ENCODE measurements at regions not wholly inside any gene's neighbourhood (a gene's known extent, or its start where the extent isn't known, plus 50 kb on each side); places are given as distances from the start of the nearest gene placed in this dataset.
"Not testable (repeated sequence)": the region's sequence is repeated elsewhere in the genome, so short reads cannot be mapped to it uniquely, and the experiment has no call there.

GRCh38 chr3:8147711-8148110, 353.9 kb upstream of the LMCD1 start:
- no peak for DNase-seq

GRCh38 chr3:8152821-8153418, 348.7 kb upstream of the LMCD1 start:
- no peak for DNase-seq

GRCh38 chr3:8153800-8154199, 347.8 kb upstream of the LMCD1 start:
- no peak for DNase-seq

DNA sequence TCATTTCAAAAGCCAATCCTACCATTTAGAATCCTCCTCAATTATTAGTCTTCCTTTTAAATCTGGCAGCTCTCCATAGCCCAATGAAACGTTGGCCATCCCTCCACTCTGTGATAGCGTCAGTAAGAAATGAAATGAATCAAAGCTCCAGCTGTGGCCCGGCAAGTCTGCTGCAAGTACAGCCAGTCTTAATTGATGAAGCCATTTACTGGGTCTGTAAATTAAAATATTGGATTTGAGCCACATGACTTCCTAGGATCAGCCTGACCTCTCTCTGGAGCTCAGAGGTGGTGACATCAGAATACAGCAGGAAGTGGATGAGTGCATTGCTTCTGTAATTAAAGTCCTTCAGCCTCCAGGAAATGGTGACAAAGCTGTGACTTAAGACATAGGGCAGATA, 347.0 kb upstream of the LMCD1 start:
- no peak for DNase-seq

- DNase-seq: no peak
These were observed 345.5 kb upstream of the LMCD1 start for GRCh38 chr3:8156138-8156537.

DNA sequence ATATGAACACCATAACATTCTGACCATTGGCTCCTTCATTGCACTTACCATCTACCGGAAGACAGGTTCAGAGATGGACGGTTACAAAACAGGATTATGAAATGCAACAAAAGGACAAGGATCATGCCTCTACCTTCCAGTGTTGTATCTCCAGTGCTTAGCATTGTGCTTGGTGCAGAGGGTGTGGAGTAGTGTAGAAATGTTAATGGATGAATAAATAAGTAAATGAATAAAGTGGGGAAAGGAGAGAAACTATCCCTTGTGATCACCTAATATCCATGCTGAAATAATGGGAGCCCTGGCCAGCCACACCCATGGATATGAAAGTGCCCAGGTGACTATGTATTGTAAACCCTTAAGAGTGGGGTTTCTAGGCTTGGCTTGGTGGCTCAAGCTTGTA, 344.8 kb upstream of the LMCD1 start:
- DNase-seq: no peak

DNA sequence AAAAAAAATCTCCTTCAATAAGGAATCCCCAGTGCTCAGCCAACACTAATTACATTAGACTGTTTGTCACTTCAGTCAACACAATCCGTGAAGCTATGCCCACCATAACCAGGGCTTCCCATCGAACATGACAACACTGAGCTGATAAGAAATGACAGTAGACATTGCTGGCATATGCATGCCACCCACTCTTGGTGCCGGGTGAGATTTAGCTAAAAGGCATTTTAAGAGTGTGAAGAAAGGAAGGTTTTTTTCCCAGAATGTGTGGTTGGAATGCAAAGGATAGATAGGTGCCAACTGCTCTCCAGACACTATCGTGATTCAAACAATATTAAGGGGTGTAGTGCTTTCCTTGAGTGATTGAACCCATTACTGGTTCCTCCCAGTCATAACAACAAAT, 344.0 kb upstream of the LMCD1 start:
- DNase-seq: no peak

DNA sequence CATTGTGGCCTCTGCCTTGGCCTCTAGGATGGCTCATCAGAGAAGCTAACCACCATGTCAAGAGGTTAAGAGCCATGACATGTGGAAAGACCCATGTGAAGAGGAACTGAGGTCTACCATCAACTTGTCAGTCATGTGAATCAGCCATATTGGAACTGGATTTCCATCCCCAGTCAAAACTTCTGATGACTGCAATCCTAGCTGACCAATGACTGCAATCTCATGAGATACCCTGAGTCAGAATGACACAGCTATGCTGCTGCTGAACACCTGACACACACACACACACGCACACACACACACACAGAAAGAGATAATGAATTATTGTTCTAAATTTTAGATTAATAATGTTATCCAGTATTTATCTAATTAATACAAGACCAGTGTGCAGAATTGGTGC, 337.5 kb upstream of the LMCD1 start:
- no peak for DNase-seq

GRCh38 chr3:8166014-8166413, 335.6 kb upstream of the LMCD1 start:
- no peak for DNase-seq

DNA sequence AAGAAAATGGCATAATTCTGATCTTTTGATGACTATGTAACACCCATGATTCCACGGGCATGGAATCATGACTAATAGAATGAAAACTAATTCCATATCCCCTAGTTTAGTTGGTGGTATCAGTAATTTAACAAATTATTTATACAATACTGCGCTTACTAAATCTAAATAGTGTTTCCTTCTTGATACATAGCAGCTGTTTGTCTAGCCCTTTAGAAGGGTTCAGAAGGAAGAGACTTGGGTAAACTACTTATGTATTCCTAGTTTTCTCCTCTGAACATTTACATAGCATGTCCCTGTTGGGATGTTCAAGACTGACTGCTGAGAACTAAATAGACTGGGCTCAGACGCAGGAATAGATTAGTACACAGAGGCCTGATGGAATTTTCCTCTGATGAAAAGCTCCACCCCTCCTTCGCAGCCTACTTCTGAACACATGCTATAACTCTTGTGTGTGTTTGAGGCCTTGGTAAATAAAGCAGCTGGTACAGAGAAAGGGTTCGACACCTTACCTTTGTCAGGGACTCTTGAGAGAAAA, 330.6 kb upstream of the LMCD1 start:
- DNase-seq: no peak

DNA sequence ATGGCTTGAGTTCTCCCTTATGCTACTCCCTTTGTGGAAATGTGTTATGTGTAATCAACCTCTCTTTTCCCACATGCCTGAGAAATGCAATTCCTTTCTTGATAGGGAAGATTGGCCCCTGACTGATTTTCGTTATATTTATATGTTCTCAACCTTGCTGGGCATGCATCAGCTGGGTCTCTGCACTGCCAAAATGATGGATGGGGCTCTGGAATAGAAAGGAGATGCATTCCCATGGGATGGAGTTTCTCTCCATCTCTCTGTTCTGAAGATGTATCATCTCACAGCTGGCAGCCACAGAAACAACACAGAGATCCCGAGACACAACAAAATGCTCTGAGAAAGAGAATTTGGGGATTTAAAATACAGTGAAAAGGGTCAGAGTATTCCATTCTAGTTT, 327.7 kb upstream of the LMCD1 start:
- DNase-seq: no peak

DNA sequence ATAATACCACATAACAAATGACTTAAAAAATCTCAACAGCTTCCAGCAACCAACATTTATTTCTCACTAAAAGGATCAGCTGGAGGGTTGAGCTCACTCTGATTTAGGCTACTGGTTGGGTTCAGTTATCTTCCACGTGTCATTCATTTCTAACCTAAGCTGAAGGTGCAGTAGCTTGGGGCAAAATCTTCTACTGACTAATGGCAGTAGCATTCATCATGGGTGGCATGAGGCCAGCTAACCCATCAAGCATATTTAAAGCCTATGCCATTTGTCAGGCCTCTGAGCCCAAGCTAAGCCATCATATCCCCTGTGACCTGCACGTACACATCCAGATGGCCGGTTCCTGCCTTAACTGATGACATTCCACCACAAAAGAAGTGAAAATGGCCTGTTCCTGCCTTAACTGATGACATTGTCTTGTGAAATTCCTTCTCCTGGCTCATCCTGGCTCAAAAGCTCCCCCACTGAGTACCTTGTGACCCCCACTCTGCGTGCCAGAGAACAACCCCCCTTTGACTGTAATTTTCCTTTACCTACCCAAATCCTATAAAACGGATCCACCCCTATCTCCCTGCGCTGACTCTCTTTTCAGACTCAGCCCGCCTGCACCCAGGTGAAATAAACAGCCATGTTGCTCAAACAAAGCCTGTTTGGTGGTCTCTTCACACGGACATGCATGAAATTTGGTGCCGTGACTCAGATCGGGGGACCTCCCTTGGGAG, 324.7 kb upstream of the LMCD1 start:
- not testable (repeated sequence) for DNase-seq

DNA sequence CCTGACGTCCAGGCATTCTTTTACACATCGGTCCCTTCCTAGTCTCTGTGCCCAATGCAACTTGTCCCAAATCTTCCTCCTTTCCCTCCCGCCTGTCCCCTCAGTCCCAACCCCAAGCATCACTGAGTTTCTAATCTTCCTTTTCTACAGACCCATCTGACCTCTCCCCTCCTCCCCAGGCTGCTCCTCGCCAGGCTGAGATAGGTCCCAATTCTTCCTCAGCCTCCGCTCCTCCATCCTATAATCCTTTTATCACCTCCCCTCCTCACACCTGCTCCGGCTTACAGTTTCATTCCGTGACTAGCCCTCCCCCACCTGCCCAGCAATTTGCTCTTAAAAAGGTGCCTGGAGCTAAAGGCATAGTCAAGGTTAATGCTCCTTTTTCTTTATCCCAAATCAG, 323.1 kb upstream of the LMCD1 start:
- DNase-seq: not testable (repeated sequence)

DNA sequence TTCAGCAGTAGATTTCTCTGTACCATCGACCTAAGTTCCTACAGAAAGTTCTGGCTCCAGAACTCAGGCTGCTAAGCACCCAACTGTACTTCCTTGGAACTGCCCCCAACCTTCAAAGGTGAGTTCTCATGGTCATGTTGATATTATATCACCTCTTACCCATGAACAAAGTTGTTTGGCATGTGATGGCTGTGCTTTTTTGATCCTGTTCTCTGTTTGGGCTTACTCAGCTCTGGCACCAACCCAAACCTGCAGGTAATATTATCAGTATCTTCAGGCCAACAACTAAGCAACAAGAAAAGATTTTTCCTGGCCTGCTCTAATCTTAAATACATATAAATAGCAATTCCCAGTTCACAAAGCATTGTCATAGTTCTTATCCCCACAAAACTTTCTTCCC, 318.7 kb upstream of the LMCD1 start:
- no peak for DNase-seq

DNA sequence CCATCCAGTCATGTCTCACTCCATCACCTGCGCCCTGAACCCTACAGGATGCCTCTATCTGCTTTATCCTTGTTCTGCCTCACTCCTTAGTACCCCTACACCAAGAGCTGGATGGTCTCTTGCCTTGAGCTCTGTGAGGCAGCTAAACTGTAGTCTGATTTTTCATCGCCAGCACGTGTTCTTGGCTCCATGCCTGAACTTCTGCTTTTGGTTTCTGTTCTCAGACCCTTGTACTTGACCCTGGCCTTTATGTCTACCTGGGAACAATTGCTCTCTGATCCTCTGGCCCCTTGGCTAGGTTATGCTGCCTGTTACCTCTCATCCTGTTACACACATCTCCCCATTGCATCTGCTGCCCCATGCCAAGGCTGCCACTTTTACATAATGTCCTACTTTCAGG, 318.0 kb upstream of the LMCD1 start:
- no peak for DNase-seq

- no peak for DNase-seq
These were observed 315.4 kb upstream of the LMCD1 start for GRCh38 chr3:8186213-8186612.

DNA sequence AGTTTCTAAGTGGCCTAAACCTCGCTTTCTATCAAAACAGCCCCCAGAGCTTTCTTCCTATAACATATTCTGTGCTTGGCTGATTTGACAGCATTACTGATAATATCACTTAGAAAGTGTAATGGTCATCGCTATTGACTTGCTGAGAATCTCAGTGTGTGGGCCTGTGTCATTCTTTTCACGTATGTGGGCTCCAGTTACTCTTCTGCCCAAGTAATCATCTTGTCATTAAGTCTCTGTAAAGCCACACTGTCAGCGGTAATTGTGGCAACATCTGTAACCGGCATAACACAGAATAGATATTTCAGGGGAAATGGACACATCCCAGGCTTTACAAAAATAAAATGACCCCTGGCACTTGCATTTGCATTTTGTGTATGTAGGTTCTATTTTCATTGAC, 313.6 kb upstream of the LMCD1 start:
- no peak for DNase-seq

- no peak for DNase-seq
These were observed 312.6 kb upstream of the LMCD1 start for GRCh38 chr3:8189051-8189450.

- DNase-seq: no peak
These were observed 310.2 kb upstream of the LMCD1 start for GRCh38 chr3:8191406-8191805.

DNA sequence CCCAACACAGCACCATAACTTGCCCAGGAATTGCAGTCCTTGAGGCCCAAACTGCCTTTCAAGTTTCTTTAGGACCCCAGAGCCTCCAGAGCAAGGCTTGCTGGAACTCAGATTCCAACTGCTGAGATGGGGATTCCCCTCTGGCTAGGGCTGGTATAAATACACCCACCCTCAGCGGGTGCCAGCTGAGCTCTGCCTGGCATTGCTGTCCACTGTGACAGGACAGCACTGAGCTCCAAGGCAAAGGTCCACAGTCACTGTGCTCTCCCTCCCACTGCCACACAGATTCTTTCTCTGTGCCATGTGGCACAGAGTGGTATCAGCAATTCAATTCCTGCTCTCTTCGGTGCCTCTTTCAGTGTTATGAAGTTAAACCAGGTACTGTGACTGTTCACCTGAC, 304.2 kb upstream of the LMCD1 start:
- DNase-seq: no peak

DNA sequence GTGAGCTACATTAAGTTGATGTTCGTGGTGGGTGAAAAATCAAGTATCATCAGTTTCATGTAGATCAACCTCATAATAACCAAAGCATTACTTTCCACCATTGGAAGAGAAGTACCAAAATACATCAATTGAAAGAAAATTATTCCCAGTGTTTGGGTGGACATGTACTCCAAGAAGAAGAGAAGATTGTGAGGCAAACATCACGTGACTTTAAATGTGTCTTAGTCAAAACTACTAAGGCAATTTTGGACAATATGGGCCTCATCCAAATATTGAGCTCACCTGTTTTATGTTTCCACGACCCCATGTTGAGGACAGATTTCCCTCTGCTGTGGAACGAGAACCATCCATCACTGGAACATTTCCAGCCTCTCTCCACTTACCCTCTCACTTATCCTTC, 303.0 kb upstream of the LMCD1 start:
- no peak for DNase-seq

GRCh38 chr3:8200996-8201395, 300.6 kb upstream of the LMCD1 start:
- DNase-seq: no peak

GRCh38 chr3:8201886-8202285, 299.7 kb upstream of the LMCD1 start:
- DNase-seq: no peak

GRCh38 chr3:8204331-8204730, 297.3 kb upstream of the LMCD1 start:
- no peak for DNase-seq

All from KG1 (cell line).